HCT116 (cell line): ENCODE measurements at regions not wholly inside any gene's neighbourhood (a gene's known extent, or its start where the extent isn't known, plus 50 kb on each side); places are given as distances from the start of the nearest gene placed in this dataset.

Experiments used
- ATAC-seq: fragments of 200-7000 bp; cut with Tn5 transposase; 2 replicates; pipeline ENCODE4 v1.9.1; 2020; ENCODE audit warnings: mild to moderate bottlenecking, moderate library complexity
- BruUV-seq: library from RNA; stranded (reverse); fragments of 400-500 nt; replicated peaks from 2 replicates; lab custom pipeline; 2021; lab: Mats Ljungman, UMichigan
- CTCF ChIA-PET: fragments of 300-600 bp; sonication (Branson Sonifier 250); formaldehyde crosslinking; loops from one replicate; lab custom pipeline; 2021; ENCODE audit warnings: antibody characterized with exemption; lab: Charles Lee
- POLR2A ChIA-PET: fragments of 300-600, 350-600 bp; sonication (Branson Sonifier 250); formaldehyde crosslinking; loops from one replicate; lab custom pipeline; 2021; ENCODE audit warnings: antibody characterized with exemption; lab: Charles Lee
- RAD21 ChIA-PET, 2 experiments: fragments of 300-600 bp; sonication (Branson Sonifier 250); formaldehyde crosslinking; loops; one replicate each; lab custom pipeline; 2023; ENCODE audit warnings: low total read pairs in 2 of 2; ENCODE audit not compliant: uncharacterized antibody in 2 of 2, unreplicated experiment in 2 of 2, low non-redundant PET in 1 of 2; lab: Charles Lee
- DNase-seq: peaks from one replicate; pipeline ENCODE4 v3.0.0-alpha.2; 2010; ENCODE audit warnings: low read depth, low spot score
- H2AFZ ChIP-seq: fragments of 200-600 bp; shearing (Covaris generic), sonication (generic); 2 replicates; pipeline ENCODE4 v1.6.1; 2017; ENCODE audit warnings: low read depth, mixed run types, mixed read lengths, antibody characterized with exemption, low read length; ENCODE audit not compliant: poor library complexity, severe bottlenecking
- H3K27ac ChIP-seq: 2 replicates; pipeline ENCODE4 v1.5.1; 2012; ENCODE audit warnings: low read depth, low read length
- H3K27me3 ChIP-seq: fragments of 200-600 bp; sonication (generic); 2 replicates; pipeline ENCODE4 v1.6.1; 2016; ENCODE audit warnings: mixed run types, low read length, mixed read lengths; ENCODE audit not compliant: insufficient read depth
- H3K36me3 ChIP-seq, 2 experiments: fragments of 200-500 bp in 1 of 2; fragments of 200-600 bp in 1 of 2; sonication (Bioruptor generic) in 1 of 2; sonication (generic) in 1 of 2; 2 replicates each; pipeline versions ENCODE4 v1.5.1 to v1.6.1; 2014 to 2016; ENCODE audit warnings: low read length in 2 of 2, inconsistent platforms in 1 of 2, mixed read lengths in 1 of 2, mixed run types in 1 of 2; ENCODE audit not compliant: insufficient read depth in 2 of 2, control insufficient read depth in 1 of 2
- H3K4me1 ChIP-seq, 2 experiments: fragments of 200-600 bp in 1 of 2; sonication (generic) in 1 of 2; 2 replicates each; pipeline versions ENCODE4 v1.5.1 to v1.6.1; 2012 to 2017; ENCODE audit warnings: low read length in 2 of 2, inconsistent platforms in 1 of 2, mild to moderate bottlenecking in 1 of 2, mixed read lengths in 1 of 2, mixed run types in 1 of 2, moderate library complexity in 1 of 2; ENCODE audit not compliant: insufficient read depth in 2 of 2, control insufficient read depth in 1 of 2
- H3K4me2 ChIP-seq: fragments of 200-600 bp; sonication (generic); 2 replicates; pipeline ENCODE4 v1.6.1; 2017; ENCODE audit warnings: mixed run types, low read length, mixed read lengths
- H3K4me3 ChIP-seq, 2 experiments: fragments of 200-600 bp in 1 of 2; sonication (generic) in 1 of 2; replicated peaks in 1 of 2; 2 replicates each; pipeline ENCODE4 v1.5.1; 2011 to 2016; ENCODE audit warnings: low read length in 2 of 2, control low read depth in 1 of 2, low read depth in 1 of 2, mild to moderate bottlenecking in 1 of 2, mixed read lengths in 1 of 2, mixed run types in 1 of 2
- H3K79me2 ChIP-seq: fragments of 200-600 bp; sonication (generic); 2 replicates; pipeline ENCODE4 v1.6.1; 2017; ENCODE audit warnings: mild to moderate bottlenecking, mixed run types, low read length, moderate library complexity, mixed read lengths; ENCODE audit not compliant: insufficient read depth
- H3K9ac ChIP-seq: fragments of 200-600 bp; sonication (generic); 2 replicates; pipeline ENCODE4 v1.6.1; 2016; ENCODE audit warnings: low read length, mixed read lengths
- H3K9me2 ChIP-seq: fragments of 200-600 bp; sonication (generic), shearing (Covaris generic); 2 replicates; pipeline ENCODE4 v1.6.1; 2017; ENCODE audit warnings: mixed run types, mild to moderate bottlenecking, moderate library complexity; ENCODE audit not compliant: insufficient read depth
- H3K9me3 ChIP-seq, 2 experiments: fragments of 200-500 bp in 1 of 2; fragments of 200-600 bp in 1 of 2; sonication (Bioruptor generic) in 1 of 2; sonication (generic) in 1 of 2; 2 replicates each; pipeline ENCODE4 v1.6.1; 2014 to 2017; ENCODE audit warnings: low read length in 2 of 2, mixed read lengths in 2 of 2, inconsistent platforms in 1 of 2, low read depth in 1 of 2, mild to moderate bottlenecking in 1 of 2, mixed run types in 1 of 2, moderate library complexity in 1 of 2; ENCODE audit not compliant: control insufficient read depth in 1 of 2, insufficient read depth in 1 of 2
- H4K20me1 ChIP-seq: fragments of 200-600 bp; sonication (generic), shearing (Covaris generic); 2 replicates; pipeline ENCODE4 v1.6.1; 2017; ENCODE audit warnings: mixed run types, mild to moderate bottlenecking, moderate library complexity; ENCODE audit not compliant: insufficient read depth
- CBX3 ChIP-seq: IDR thresholded peaks from 2 replicates; pipeline ENCODE4 v1.6.1; 2012; ENCODE audit warnings: low read depth
- CEBPB ChIP-seq: IDR thresholded peaks from 2 replicates; pipeline ENCODE4 v1.6.1; 2012; ENCODE audit warnings: low read depth
- EZH2 ChIP-seq: fragments of 200-600 bp; sonication (generic); IDR thresholded peaks from 2 replicates; pipeline ENCODE4 v1.6.1; 2017; ENCODE audit warnings: antibody characterized with exemption, mixed run types
- FOSL1 ChIP-seq: IDR thresholded peaks from 2 replicates; pipeline ENCODE4 v1.6.1; 2012; ENCODE audit warnings: low read depth
- POLR2A ChIP-seq: IDR thresholded peaks from 2 replicates; pipeline ENCODE4 v1.7.0; 2011; ENCODE audit warnings: borderline replicate concordance; ENCODE audit not compliant: insufficient read depth, insufficient read length; ENCODE audit errors: extremely low read depth
- POLR2AphosphoS5 ChIP-seq: IDR thresholded peaks from 2 replicates; pipeline ENCODE4 v1.6.1; 2011; ENCODE audit warnings: mild to moderate bottlenecking, low read depth, low read length, moderate library complexity
- RAD21 ChIP-seq: IDR thresholded peaks from 2 replicates; pipeline ENCODE4 v1.6.1; 2012; ENCODE audit warnings: low read depth, mild to moderate bottlenecking
- SIN3A ChIP-seq: IDR thresholded peaks from 2 replicates; pipeline ENCODE4 v1.6.1; 2012; ENCODE audit warnings: low read depth
- SRF ChIP-seq: IDR thresholded peaks from 2 replicates; pipeline ENCODE4 v1.6.1; 2012; ENCODE audit warnings: low read depth
- TCF7L2 ChIP-seq: IDR thresholded peaks from 2 replicates; pipeline ENCODE4 v1.7.0; 2011; ENCODE audit warnings: borderline replicate concordance, inconsistent platforms; ENCODE audit not compliant: insufficient read depth, insufficient read length; ENCODE audit errors: extremely low read depth
- ZNF274 ChIP-seq: fragments of 200-500 bp; sonication (Bioruptor generic); IDR thresholded peaks from 2 replicates; pipeline ENCODE4 v1.6.1; 2014; ENCODE audit warnings: mild to moderate bottlenecking, low read depth, low read length, inconsistent platforms
- intact Hi-C: fragments of 100-400 bp; cut with micrococcal nuclease; formaldehyde crosslinking; loops from 2 replicates; pipeline ENCODE4 v1.10.0; 2022
- TF ChIP-seq, protein P1 (sequence below): IDR thresholded peaks from 2 replicates; pipeline ENCODE4 v1.6.1; 2012; ENCODE audit warnings: low read depth
- TF ChIP-seq, protein P2 (sequence below): IDR thresholded peaks from 2 replicates; pipeline ENCODE4 v1.6.1; 2011; ENCODE audit warnings: mild to moderate bottlenecking, low read length, moderate library complexity; ENCODE audit not compliant: insufficient replicate concordance; ENCODE audit errors: extremely low read depth
- TF ChIP-seq, protein P3 (sequence below), 3 experiments: fragments of 200-600 bp in 1 of 3; sonication (generic) in 1 of 3; IDR thresholded peaks in 2 of 3; conservative IDR thresholded peaks in 1 of 3; 2 replicates each; pipeline ENCODE4 v1.5.1; 2012 to 2017; ENCODE audit warnings: low read depth in 2 of 3, low read length in 2 of 3, antibody characterized with exemption in 1 of 3, borderline replicate concordance in 1 of 3, control low read depth in 1 of 3, mild to moderate bottlenecking in 1 of 3, mixed read lengths in 1 of 3, mixed run types in 1 of 3, moderate library complexity in 1 of 3; ENCODE audit not compliant: insufficient read depth in 1 of 3

DNA sequence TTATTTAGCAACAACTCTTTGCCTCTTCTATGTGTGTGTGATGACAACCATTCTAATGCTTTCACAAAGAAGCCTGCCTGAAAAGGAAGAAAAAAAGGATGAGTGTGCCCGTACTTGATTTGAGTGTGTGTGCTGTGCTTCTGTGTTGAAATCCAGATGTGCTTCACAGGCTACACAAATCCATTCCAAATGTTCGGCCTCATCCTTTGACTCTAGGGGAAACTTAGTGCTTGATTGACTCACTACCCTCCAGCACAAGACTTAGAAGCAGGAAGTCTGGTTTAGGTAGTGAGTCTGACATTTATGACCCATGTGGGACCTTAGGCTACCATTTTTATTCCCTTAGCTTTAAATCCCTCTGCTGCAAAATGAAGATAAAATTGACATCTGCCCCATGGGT lies 108.8 kb upstream of the PLAAT1 start:
- no peak for ATAC-seq
- no peaks in the 10 kb centered on the region for H3K9me3 ChIP-seq
- no peaks in the 10 kb centered on the region for H3K9me2 ChIP-seq
- BruUV-seq: no TSS peak
- no peak for TF ChIP-seq FOSL1
- no peak for TF ChIP-seq ZNF274
- no peak for TF ChIP-seq POLR2AphosphoS5
- TF ChIP-seq SRF: no peak
- TF ChIP-seq POLR2A: no peak
- no peak for TF ChIP-seq SIN3A
- no peak for TF ChIP-seq RAD21
- TF ChIP-seq TCF7L2: no peak
- TF ChIP-seq, all 23 proteins: peak for 0
- ChIA-PET RAD21 (no interaction called here), CTCF (no interaction called here), POLR2A (no interaction called here)
- no peak overlapping the region for H3K4me3 ChIP-seq
- no peaks in the 10 kb centered on the region for H3K36me3 ChIP-seq
- no peaks in the 10 kb centered on the region for H3K4me1 ChIP-seq
- intact Hi-C loops: loop anchor here (5.0 kb wide), 1 partner anchor 440 kb away; no protein-coding TSS in a partner anchor
- no peaks in the 10 kb centered on the region for H3K79me2 ChIP-seq
- no peak overlapping the region for H3K27ac ChIP-seq
- no peaks in the 10 kb centered on the region for H4K20me1 ChIP-seq
- no peak overlapping the region for H3K4me2 ChIP-seq
- no peak overlapping the region for H3K9ac ChIP-seq
- no peak for DNase-seq
- no peak overlapping the region for H2AFZ ChIP-seq
- peaks cover 63% of the 10 kb centered on the region for H3K27me3 ChIP-seq

DNA sequence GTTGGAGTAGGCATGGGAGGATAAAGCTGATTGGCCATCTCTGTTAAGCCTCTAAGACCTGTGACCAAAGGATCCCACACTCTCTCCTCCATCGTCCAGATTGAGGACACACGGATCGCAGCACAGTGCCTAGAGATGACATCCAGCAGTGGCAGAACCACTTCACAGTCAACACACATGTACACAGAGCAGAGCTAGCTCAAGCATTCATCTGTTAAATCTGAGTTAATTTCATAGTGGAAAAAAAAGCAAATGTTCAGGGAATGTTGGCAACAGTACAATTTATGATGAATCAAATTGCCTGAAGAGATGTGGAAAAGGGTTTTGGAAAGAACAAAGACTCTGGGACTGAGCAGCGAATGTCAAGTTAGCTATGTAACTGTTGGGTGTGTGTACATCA lies 108.1 kb upstream of the PLAAT1 start:
- Histone ChIP-seq H4K20me1 (no peaks in the 10 kb centered on the region), H3K36me3 (no peaks in the 10 kb centered on the region), H3K27ac (no peak overlapping the region), H3K4me3 (no peak overlapping the region), H3K4me1 (no peaks in the 10 kb centered on the region), H2AFZ (no peak overlapping the region), H3K9me2 (no peaks in the 10 kb centered on the region), H3K9me3 (no peaks in the 10 kb centered on the region), H3K4me2 (no peak overlapping the region), H3K79me2 (no peaks in the 10 kb centered on the region), H3K9ac (no peak overlapping the region), H3K27me3 (peaks cover 60% of the 10 kb centered on the region)
- CTCF ChIA-PET: no interaction called here
- intact Hi-C loops: loop anchor here (5.0 kb wide), 1 partner anchor 439 kb away; no protein-coding TSS in a partner anchor
- POLR2A ChIA-PET: no interaction called here
- ATAC-seq (no peak), DNase-seq (no peak)
- BruUV-seq: no TSS peak
- RAD21 ChIA-PET: no interaction called here
- TF ChIP-seq CEBPB (no peak), CBX3 (no peak), POLR2AphosphoS5 (no peak), EZH2 (no peak)
- TF ChIP-seq, protein P1, sequence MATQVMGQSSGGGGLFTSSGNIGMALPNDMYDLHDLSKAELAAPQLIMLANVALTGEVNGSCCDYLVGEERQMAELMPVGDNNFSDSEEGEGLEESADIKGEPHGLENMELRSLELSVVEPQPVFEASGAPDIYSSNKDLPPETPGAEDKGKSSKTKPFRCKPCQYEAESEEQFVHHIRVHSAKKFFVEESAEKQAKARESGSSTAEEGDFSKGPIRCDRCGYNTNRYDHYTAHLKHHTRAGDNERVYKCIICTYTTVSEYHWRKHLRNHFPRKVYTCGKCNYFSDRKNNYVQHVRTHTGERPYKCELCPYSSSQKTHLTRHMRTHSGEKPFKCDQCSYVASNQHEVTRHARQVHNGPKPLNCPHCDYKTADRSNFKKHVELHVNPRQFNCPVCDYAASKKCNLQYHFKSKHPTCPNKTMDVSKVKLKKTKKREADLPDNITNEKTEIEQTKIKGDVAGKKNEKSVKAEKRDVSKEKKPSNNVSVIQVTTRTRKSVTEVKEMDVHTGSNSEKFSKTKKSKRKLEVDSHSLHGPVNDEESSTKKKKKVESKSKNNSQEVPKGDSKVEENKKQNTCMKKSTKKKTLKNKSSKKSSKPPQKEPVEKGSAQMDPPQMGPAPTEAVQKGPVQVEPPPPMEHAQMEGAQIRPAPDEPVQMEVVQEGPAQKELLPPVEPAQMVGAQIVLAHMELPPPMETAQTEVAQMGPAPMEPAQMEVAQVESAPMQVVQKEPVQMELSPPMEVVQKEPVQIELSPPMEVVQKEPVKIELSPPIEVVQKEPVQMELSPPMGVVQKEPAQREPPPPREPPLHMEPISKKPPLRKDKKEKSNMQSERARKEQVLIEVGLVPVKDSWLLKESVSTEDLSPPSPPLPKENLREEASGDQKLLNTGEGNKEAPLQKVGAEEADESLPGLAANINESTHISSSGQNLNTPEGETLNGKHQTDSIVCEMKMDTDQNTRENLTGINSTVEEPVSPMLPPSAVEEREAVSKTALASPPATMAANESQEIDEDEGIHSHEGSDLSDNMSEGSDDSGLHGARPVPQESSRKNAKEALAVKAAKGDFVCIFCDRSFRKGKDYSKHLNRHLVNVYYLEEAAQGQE: no peak
- TF ChIP-seq, protein P2, sequence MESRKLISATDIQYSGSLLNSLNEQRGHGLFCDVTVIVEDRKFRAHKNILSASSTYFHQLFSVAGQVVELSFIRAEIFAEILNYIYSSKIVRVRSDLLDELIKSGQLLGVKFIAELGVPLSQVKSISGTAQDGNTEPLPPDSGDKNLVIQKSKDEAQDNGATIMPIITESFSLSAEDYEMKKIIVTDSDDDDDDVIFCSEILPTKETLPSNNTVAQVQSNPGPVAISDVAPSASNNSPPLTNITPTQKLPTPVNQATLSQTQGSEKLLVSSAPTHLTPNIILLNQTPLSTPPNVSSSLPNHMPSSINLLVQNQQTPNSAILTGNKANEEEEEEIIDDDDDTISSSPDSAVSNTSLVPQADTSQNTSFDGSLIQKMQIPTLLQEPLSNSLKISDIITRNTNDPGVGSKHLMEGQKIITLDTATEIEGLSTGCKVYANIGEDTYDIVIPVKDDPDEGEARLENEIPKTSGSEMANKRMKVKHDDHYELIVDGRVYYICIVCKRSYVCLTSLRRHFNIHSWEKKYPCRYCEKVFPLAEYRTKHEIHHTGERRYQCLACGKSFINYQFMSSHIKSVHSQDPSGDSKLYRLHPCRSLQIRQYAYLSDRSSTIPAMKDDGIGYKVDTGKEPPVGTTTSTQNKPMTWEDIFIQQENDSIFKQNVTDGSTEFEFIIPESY: no peak
- TF ChIP-seq, protein P3, sequence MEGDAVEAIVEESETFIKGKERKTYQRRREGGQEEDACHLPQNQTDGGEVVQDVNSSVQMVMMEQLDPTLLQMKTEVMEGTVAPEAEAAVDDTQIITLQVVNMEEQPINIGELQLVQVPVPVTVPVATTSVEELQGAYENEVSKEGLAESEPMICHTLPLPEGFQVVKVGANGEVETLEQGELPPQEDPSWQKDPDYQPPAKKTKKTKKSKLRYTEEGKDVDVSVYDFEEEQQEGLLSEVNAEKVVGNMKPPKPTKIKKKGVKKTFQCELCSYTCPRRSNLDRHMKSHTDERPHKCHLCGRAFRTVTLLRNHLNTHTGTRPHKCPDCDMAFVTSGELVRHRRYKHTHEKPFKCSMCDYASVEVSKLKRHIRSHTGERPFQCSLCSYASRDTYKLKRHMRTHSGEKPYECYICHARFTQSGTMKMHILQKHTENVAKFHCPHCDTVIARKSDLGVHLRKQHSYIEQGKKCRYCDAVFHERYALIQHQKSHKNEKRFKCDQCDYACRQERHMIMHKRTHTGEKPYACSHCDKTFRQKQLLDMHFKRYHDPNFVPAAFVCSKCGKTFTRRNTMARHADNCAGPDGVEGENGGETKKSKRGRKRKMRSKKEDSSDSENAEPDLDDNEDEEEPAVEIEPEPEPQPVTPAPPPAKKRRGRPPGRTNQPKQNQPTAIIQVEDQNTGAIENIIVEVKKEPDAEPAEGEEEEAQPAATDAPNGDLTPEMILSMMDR (IDR thresholded peaks at IDR 0.05 in 2 of 3, conservative IDR thresholded peaks at IDR 0.05 in 1 of 3; ENCODE audit: borderline replicate concordance in 1 of 3, insufficient read depth in 1 of 3, low read depth in 2 of 3, low read length in 2 of 3): no peak
